ENCODE measurements at regions not wholly inside any gene's neighbourhood (a gene's known extent, or its start where the extent isn't known, plus 50 kb on each side); places are given as distances from the start of the nearest gene placed in this dataset.

DNA sequence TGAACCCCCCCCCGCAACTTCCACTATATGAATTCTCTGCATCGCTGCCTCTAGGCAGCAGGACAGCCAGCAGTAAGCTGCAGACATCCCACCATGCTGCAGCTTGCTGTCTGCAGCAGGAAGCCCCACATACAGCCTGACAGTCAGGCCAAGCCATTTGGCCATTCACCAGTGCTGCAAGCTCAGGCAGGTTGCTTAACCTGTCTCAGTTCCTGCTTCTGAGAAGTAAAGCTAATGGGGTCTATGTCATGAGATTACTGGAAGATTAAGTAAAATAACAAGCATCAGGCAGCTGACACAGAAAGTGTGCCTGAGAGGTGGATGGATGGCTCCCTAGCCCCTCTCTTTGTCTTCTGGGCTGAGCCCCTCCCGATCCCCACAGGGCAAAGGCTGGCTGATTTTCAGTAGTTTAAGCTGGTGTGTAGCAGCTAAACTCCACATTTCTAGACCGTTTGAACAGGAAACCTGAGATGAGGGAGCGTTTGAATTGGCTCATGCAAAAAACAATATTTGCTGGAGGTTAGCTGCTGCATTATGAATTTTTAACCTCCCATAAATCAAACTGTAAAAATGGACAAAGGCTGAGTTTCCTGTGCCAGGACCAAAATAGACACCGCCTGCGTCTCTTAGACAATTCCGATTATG is 193.8 kb upstream of the ARL4C start:
- DNase-seq, result no peak
- no peak overlapping the region for H2AFZ ChIP-seq (ENCODE audit: low read length)
- H3K27ac Mint-ChIP-seq, result peak overlapping the region in 1 of 3 experiments; percentile 68; a peak in 1 of 7 replicates
- no peak overlapping the region for H3K9ac ChIP-seq (ENCODE audit: extremely low read depth, insufficient read length, low read length)
- H3K23ac ChIP-seq (ENCODE audit: insufficient read length, low read depth, low read length), result no peak overlapping the region
- H2BK15ac ChIP-seq (ENCODE audit: low read depth, low read length), result no peak overlapping the region
- H3K4ac ChIP-seq (ENCODE audit: low read depth, low read length), result no peak overlapping the region
- H3K4me2 ChIP-seq (ENCODE audit: insufficient read depth, insufficient read length, low read length), result no peak overlapping the region
- H3K79me2 ChIP-seq (ENCODE audit: insufficient read depth, low read length), result no peaks in the 10 kb centered on the region
- no peak overlapping the region for H3K4me3 Mint-ChIP-seq
- peaks cover 7% of the 10 kb centered on the region for H4K20me1 ChIP-seq (ENCODE audit: control insufficient read depth, insufficient read depth, insufficient read length)
- no peaks in the 10 kb centered on the region for H3K23me2 ChIP-seq (ENCODE audit: insufficient read length, low read depth, low read length, poor library complexity, severe bottlenecking)
- H3K79me1 ChIP-seq (ENCODE audit: insufficient read depth, low read depth, low read length, poor library complexity, severe bottlenecking), result no peaks in the 10 kb centered on the region
- H3K36me3 Mint-ChIP-seq (ENCODE audit: insufficient read depth in 1 of 3, low read depth in 3 of 3), result peaks cover 14 to 30% (median 15%) of the 10 kb centered on the region in 3 experiments
- no peak overlapping the region for H2BK20ac ChIP-seq (ENCODE audit: low read depth, low read length, poor library complexity, severe bottlenecking)
- no peak overlapping the region for H3T11ph ChIP-seq (ENCODE audit: low read length)
- peaks cover 18% of the 10 kb centered on the region in 2 experiments for H3K9me3 Mint-ChIP-seq
- H4K5ac ChIP-seq (ENCODE audit: insufficient read length, low read depth, low read length), result no peak overlapping the region
- H3K4me1 ChIP-seq (ENCODE audit: insufficient read depth, low read length), result peaks cover 5% of the 10 kb centered on the region; the same call in 1 of the 2 replicates
- no peak overlapping the region for H2AK5ac ChIP-seq (ENCODE audit: insufficient read length, low read length)
- H4K8ac ChIP-seq (replicated peaks; ENCODE audit: insufficient read length, low read depth, low read length), result no peak overlapping the region
- H3K27me3 ChIP-seq (ENCODE audit: insufficient read depth, low read length), result no peaks in the 10 kb centered on the region
- no peak overlapping the region for H2BK120ac ChIP-seq (ENCODE audit: low read depth, low read length, poor library complexity, severe bottlenecking)
- peaks cover 38 to 50% of the 10 kb centered on the region in 2 experiments for H3K4me1 Mint-ChIP-seq
- H3K27me3 Mint-ChIP-seq (ENCODE audit: low read depth), result no peaks in the 10 kb centered on the region; the same call in none of the 2 replicates
- H3K27ac ChIP-seq (ENCODE audit: insufficient read length, low read depth, low read length), result no peak overlapping the region
- no peak overlapping the region for H3K56ac ChIP-seq (ENCODE audit: insufficient read length, low read depth, low read length)
- H3K9me3 ChIP-seq (ENCODE audit: control insufficient read depth, low read depth, low read length), result peaks cover 8% of the 10 kb centered on the region
- H3K14ac ChIP-seq (ENCODE audit: insufficient read depth, low read length), result no peak overlapping the region
- H2BK5ac ChIP-seq (ENCODE audit: insufficient read length, low read length), result no peak overlapping the region
- no peak overlapping the region for H4K91ac ChIP-seq (ENCODE audit: insufficient read length, low read depth, low read length)
- no peak overlapping the region for H3K18ac ChIP-seq (ENCODE audit: insufficient read length, low read depth, low read length)
- TF ChIP-seq, protein P1, sequence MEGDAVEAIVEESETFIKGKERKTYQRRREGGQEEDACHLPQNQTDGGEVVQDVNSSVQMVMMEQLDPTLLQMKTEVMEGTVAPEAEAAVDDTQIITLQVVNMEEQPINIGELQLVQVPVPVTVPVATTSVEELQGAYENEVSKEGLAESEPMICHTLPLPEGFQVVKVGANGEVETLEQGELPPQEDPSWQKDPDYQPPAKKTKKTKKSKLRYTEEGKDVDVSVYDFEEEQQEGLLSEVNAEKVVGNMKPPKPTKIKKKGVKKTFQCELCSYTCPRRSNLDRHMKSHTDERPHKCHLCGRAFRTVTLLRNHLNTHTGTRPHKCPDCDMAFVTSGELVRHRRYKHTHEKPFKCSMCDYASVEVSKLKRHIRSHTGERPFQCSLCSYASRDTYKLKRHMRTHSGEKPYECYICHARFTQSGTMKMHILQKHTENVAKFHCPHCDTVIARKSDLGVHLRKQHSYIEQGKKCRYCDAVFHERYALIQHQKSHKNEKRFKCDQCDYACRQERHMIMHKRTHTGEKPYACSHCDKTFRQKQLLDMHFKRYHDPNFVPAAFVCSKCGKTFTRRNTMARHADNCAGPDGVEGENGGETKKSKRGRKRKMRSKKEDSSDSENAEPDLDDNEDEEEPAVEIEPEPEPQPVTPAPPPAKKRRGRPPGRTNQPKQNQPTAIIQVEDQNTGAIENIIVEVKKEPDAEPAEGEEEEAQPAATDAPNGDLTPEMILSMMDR (conservative IDR thresholded peaks at IDR 0.05), result no peak
- whole genome bisulfite sequencing (ENCODE audit: extremely low coverage, insufficient read length, low lambda C conversion rate), result no CpG with 5 or more reads among the region's 8 CpGs
- H2BK12ac ChIP-seq (ENCODE audit: insufficient read length, low read depth, low read length), result no peak overlapping the region
